CD14-positive monocyte (primary cell): ENCODE measurements at regions not wholly inside any gene's neighbourhood (a gene's known extent, or its start where the extent isn't known, plus 50 kb on each side); places are given as distances from the start of the nearest gene placed in this dataset.

Experiments
- DNase-seq, 3 donors: peaks; one replicate each; pipeline ENCODE4 v3.0.0-alpha.2; 2011 to 2022
- H2AFZ ChIP-seq: 2 replicates; pipeline ENCODE4 v1.6.0; 2012; ENCODE audit warnings: mild to moderate bottlenecking, low read depth, low read length, inconsistent platforms; ENCODE audit not compliant: insufficient read depth, poor library complexity, severe bottlenecking
- H3K27ac ChIP-seq, 2 donors: 1 replicate in 1 of 2; 2 replicates in 1 of 2; pipeline ENCODE4 v1.5.1; 2012 to 2013; ENCODE audit warnings: low read length in 2 of 2, control low read depth in 1 of 2, inconsistent platforms in 1 of 2, low read depth in 1 of 2, mild to moderate bottlenecking in 1 of 2
- H3K27me3 ChIP-seq, 2 donors: one replicate each; pipeline versions ENCODE4 v1.6.0 to v1.6.1; 2011 to 2013; ENCODE audit warnings: low read length in 2 of 2; ENCODE audit not compliant: control insufficient read depth in 2 of 2, insufficient read depth in 2 of 2
- H3K36me3 ChIP-seq, 2 donors: replicated peaks in 1 of 2; 1 replicate in 1 of 2; 2 replicates in 1 of 2; pipeline versions ENCODE4 v1.5.1 to v1.6.1; 2012 to 2013; ENCODE audit warnings: low read length in 2 of 2, control low read depth in 1 of 2, inconsistent platforms in 1 of 2, mild to moderate bottlenecking in 1 of 2; ENCODE audit not compliant: insufficient read depth in 2 of 2, control insufficient read depth in 1 of 2
- H3K4me1 ChIP-seq, 2 donors: 1 replicate in 1 of 2; 2 replicates in 1 of 2; pipeline versions ENCODE4 v1.5.1 to v1.6.1; 2012 to 2013; ENCODE audit warnings: low read length in 2 of 2, control low read depth in 1 of 2, inconsistent platforms in 1 of 2, mild to moderate bottlenecking in 1 of 2, moderate library complexity in 1 of 2; ENCODE audit not compliant: insufficient read depth in 2 of 2, control insufficient read depth in 1 of 2
- H3K4me2 ChIP-seq: replicated peaks from 2 replicates; pipeline ENCODE3; 2012; ENCODE audit warnings: low read length, moderate library complexity, mild to moderate bottlenecking; ENCODE audit not compliant: poor library complexity, severe bottlenecking; ENCODE audit errors: extremely low read depth
- H3K4me3 ChIP-seq, 3 experiments: fragments of 200-600 bp in 1 of 3; sonication (generic) in 1 of 3; replicated peaks in 1 of 3; 1 replicate in 2 of 3; 2 replicates in 1 of 3; pipeline ENCODE4 v1.5.1; 2011 to 2013; ENCODE audit warnings: low read length in 3 of 3, mild to moderate bottlenecking in 3 of 3, control low read depth in 2 of 3, low read depth in 2 of 3, inconsistent platforms in 1 of 3, moderate library complexity in 1 of 3
- H3K79me2 ChIP-seq: 2 replicates; pipeline ENCODE4 v1.6.0; 2012; ENCODE audit warnings: mild to moderate bottlenecking, control low read depth, inconsistent platforms, low read length, moderate library complexity; ENCODE audit not compliant: insufficient read depth
- H3K9ac ChIP-seq: 2 replicates; pipeline ENCODE4 v1.6.0; 2017; ENCODE audit warnings: low read length, mild to moderate bottlenecking; ENCODE audit not compliant: insufficient read depth, poor library complexity, severe bottlenecking
- H3K9me3 ChIP-seq, 2 donors: replicated peaks in 1 of 2; 1 replicate in 1 of 2; 2 replicates in 1 of 2; pipeline versions ENCODE4 v1.5.1 to v1.6.1; 2012 to 2013; ENCODE audit warnings: low read length in 2 of 2, control low read depth in 1 of 2; ENCODE audit not compliant: control insufficient read depth in 1 of 2, insufficient read depth in 1 of 2
- H4K20me1 ChIP-seq: 2 replicates; pipeline ENCODE4 v1.6.0; 2012; ENCODE audit warnings: mild to moderate bottlenecking, low read length, control low read depth, moderate library complexity; ENCODE audit not compliant: insufficient read depth
- H3K27ac Mint-ChIP-seq, 7 donors: one replicate each; pipeline ENCODE4 v1.8.0; 2020; ENCODE audit warnings: mild to moderate bottlenecking in 7 of 7, mixed read lengths in 7 of 7, moderate library complexity in 6 of 7, inconsistent platforms in 2 of 7
- H3K27me3 Mint-ChIP-seq, 3 donors: one replicate each; pipeline ENCODE4 v1.8.0; 2021 to 2022; ENCODE audit warnings: low read depth in 3 of 3, mild to moderate bottlenecking in 3 of 3, mixed read lengths in 3 of 3, moderate library complexity in 3 of 3, inconsistent platforms in 1 of 3
- H3K36me3 Mint-ChIP-seq, 2 donors: one replicate each; pipeline ENCODE4 v1.8.0; 2020; ENCODE audit warnings: mixed read lengths in 2 of 2, inconsistent platforms in 1 of 2, mild to moderate bottlenecking in 1 of 2
- H3K4me1 Mint-ChIP-seq: one replicate; pipeline ENCODE4 v1.8.0; 2020; ENCODE audit warnings: mild to moderate bottlenecking, mixed read lengths
- H3K4me3 Mint-ChIP-seq, 2 donors: one replicate each; pipeline ENCODE4 v1.8.0; 2020; ENCODE audit warnings: mild to moderate bottlenecking in 2 of 2, mixed read lengths in 2 of 2, moderate library complexity in 1 of 2
- H3K9me3 Mint-ChIP-seq, 7 donors: one replicate each; pipeline ENCODE4 v1.8.0; 2020 to 2022; ENCODE audit warnings: mixed read lengths in 7 of 7, mild to moderate bottlenecking in 6 of 7, moderate library complexity in 6 of 7, inconsistent platforms in 2 of 7
- WGBS: methylation state at CpG from one replicate; pipeline ENCODE4 v1.1.5; 2013; ENCODE audit warnings: missing lambda C conversion rate; ENCODE audit not compliant: insufficient coverage; 5-methylcytosine and 5-hydroxymethylcytosine counted together
- intact Hi-C, 2 donors: fragments of 100-400 bp; cut with micrococcal nuclease; formaldehyde crosslinking; loops; one replicate each; pipeline versions ENCODE4 v1.15.0 to v1.15.1; 2023
- TF ChIP-seq, protein P1 (sequence below): fragments of 200-600 bp; IDR thresholded peaks from one replicate; pipeline ENCODE4 v1.8.0; 2022; ENCODE audit warnings: antibody characterized with exemption, mild to moderate bottlenecking

DNA sequence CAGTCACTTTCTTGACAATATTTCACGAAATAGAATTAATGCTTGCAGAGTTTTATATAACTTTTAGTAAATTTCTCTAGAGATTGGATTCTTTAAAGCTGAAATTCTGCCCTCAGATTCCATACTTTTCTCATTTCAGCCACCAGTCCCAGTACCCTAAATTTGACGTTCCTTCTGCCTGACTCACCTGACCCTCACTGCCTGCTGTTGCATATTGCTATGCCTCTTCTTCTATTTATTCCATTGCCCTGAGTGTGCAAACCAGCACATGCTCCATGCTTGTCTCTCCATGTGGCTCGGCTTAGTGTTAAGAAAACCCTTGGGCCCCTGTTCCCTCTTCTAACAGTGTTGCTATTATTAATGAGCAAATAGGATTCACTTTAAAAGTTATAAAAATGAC is 533.3 kb downstream of the LRFN5 start:
- no peak for DNase-seq
- Histone ChIP-seq H3K27ac (no peak overlapping the region), H2AFZ (no peak overlapping the region), H3K9ac (no peak overlapping the region), H3K36me3 (no peaks in the 10 kb centered on the region), H3K4me3 (no peak overlapping the region), H3K79me2 (no peaks in the 10 kb centered on the region), H4K20me1 (no peaks in the 10 kb centered on the region), H3K4me1 (no peaks in the 10 kb centered on the region), H3K9me3 (peaks cover 0 to 4% of the 10 kb centered on the region in 2 donors), H3K4me2 (no peak overlapping the region), H3K27me3 (no peaks in the 10 kb centered on the region)
- H3K27me3 Mint-ChIP-seq, result no peaks in the 10 kb centered on the region
- WGBS, result 70% methylated on average over 1 of the region's 3 CpGs
- H3K27ac Mint-ChIP-seq, result no peak overlapping the region
- no peaks in the 10 kb centered on the region for H3K4me1 Mint-ChIP-seq
- H3K36me3 Mint-ChIP-seq, result no peaks in the 10 kb centered on the region
- peaks cover 0 to 4% (median 0%) of the 10 kb centered on the region in 7 donors for H3K9me3 Mint-ChIP-seq
- intact Hi-C loops, result no loop called here
- H3K4me3 Mint-ChIP-seq, result no peak overlapping the region
- TF ChIP-seq, protein P1, sequence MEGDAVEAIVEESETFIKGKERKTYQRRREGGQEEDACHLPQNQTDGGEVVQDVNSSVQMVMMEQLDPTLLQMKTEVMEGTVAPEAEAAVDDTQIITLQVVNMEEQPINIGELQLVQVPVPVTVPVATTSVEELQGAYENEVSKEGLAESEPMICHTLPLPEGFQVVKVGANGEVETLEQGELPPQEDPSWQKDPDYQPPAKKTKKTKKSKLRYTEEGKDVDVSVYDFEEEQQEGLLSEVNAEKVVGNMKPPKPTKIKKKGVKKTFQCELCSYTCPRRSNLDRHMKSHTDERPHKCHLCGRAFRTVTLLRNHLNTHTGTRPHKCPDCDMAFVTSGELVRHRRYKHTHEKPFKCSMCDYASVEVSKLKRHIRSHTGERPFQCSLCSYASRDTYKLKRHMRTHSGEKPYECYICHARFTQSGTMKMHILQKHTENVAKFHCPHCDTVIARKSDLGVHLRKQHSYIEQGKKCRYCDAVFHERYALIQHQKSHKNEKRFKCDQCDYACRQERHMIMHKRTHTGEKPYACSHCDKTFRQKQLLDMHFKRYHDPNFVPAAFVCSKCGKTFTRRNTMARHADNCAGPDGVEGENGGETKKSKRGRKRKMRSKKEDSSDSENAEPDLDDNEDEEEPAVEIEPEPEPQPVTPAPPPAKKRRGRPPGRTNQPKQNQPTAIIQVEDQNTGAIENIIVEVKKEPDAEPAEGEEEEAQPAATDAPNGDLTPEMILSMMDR, result no peak

DNA sequence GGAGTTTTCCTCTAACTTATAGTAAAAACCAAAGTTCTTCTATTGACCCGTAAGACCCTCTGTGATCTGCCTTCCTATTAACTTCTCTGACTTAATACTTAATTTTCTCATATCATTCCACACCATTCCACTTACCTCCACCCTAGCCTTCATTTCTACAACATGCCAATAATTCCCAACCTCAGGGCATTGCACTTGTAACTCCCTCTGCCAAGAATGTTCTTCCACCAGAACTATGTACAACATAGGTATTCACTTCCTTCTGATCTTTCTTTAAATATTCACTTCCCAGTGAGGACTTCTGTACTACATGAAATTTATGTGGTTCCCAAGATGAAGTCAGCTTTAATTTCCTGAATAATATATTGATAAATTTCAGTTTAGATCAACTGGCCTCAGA is 531.7 kb downstream of the LRFN5 start:
- no peak overlapping the region for H3K27ac Mint-ChIP-seq
- Histone ChIP-seq H3K9ac (no peak overlapping the region), H3K4me3 (no peak overlapping the region), H3K4me1 (no peaks in the 10 kb centered on the region), H3K27me3 (no peaks in the 10 kb centered on the region), H4K20me1 (no peaks in the 10 kb centered on the region), H3K4me2 (no peak overlapping the region), H3K79me2 (no peaks in the 10 kb centered on the region), H3K36me3 (no peaks in the 10 kb centered on the region), H3K27ac (no peak overlapping the region), H3K9me3 (no peaks in the 10 kb centered on the region), H2AFZ (no peak overlapping the region)
- no peaks in the 10 kb centered on the region for H3K4me1 Mint-ChIP-seq
- TF ChIP-seq, protein P1, result no peak
- no peaks in the 10 kb centered on the region for H3K36me3 Mint-ChIP-seq
- H3K4me3 Mint-ChIP-seq, result no peak overlapping the region
- no peaks in the 10 kb centered on the region for H3K27me3 Mint-ChIP-seq
- H3K9me3 Mint-ChIP-seq, result peaks cover 0 to 2% (median 0%) of the 10 kb centered on the region in 7 donors
- 91% methylated on average over 1 of the region's 1 CpG for WGBS
- DNase-seq, result no peak
- intact Hi-C loops, result no loop called here
